ENCODE measurements at regions not wholly inside any gene's neighbourhood (a gene's known extent, or its start where the extent isn't known, plus 50 kb on each side); places are given as distances from the start of the nearest gene placed in this dataset.

DNA sequence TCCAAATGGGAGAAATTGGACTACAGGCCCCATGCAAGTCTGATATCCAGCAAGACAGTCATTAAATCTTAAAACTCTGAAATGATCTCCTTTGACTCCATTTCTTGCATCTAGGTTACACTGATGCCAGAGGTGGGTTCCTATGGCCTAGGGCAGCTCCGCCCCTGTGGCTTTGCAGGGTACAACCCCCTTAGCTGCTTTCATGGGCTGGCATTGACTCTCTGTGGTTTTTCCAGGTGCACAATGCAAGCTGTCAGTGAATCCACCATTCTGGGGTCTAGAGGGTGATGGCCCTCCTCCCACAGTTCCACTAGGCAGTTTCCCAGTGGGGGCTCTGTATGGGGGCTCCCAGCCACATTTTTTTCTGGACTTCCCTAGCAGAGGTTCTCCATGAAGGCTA lies 228.5 kb upstream of the ADAMTS3 start:
- Mint-ChIP-seq H3K27ac (no peak overlapping the region), H3K9me3 (peaks cover 8% of the 10 kb centered on the region), H3K4me3 (no peak overlapping the region), H3K36me3 (ENCODE audit: low read depth) (no peaks in the 10 kb centered on the region), H3K4me1 (no peaks in the 10 kb centered on the region), H3K27me3 (ENCODE audit: low read depth) (peaks cover 4% of the 10 kb centered on the region)
- TF ChIP-seq CTCF (IDR thresholded peaks at IDR 0.05; ENCODE audit: unreplicated experiment in 3 of 3), result no peak

GRCh38 chr4:72791054-72791453 lies 222.0 kb upstream of the ADAMTS3 start:
- TF ChIP-seq CTCF (IDR thresholded peaks at IDR 0.05; ENCODE audit: unreplicated experiment in 3 of 3), result no peak
- no peak overlapping the region for H3K27ac Mint-ChIP-seq
- H3K36me3 Mint-ChIP-seq (ENCODE audit: low read depth), result no peaks in the 10 kb centered on the region
- peaks cover 4% of the 10 kb centered on the region for H3K9me3 Mint-ChIP-seq
- H3K4me1 Mint-ChIP-seq, result no peaks in the 10 kb centered on the region
- H3K27me3 Mint-ChIP-seq (ENCODE audit: low read depth), result no peaks in the 10 kb centered on the region
- no peak overlapping the region for H3K4me3 Mint-ChIP-seq

GRCh38 chr4:72786401-72786990 lies 217.5 kb upstream of the ADAMTS3 start:
- H3K4me1 Mint-ChIP-seq, result no peaks in the 10 kb centered on the region
- no peaks in the 10 kb centered on the region for H3K9me3 Mint-ChIP-seq
- peaks cover 5% of the 10 kb centered on the region for H3K27me3 Mint-ChIP-seq (ENCODE audit: low read depth)
- no peaks in the 10 kb centered on the region for H3K36me3 Mint-ChIP-seq (ENCODE audit: low read depth)
- no peak overlapping the region for H3K27ac Mint-ChIP-seq
- no peak for TF ChIP-seq CTCF (IDR thresholded peaks at IDR 0.05; ENCODE audit: unreplicated experiment in 3 of 3)
- H3K4me3 Mint-ChIP-seq, result no peak overlapping the region

- Mint-ChIP-seq H3K4me1 (no peaks in the 10 kb centered on the region), H3K9me3 (no peaks in the 10 kb centered on the region), H3K36me3 (ENCODE audit: low read depth) (no peaks in the 10 kb centered on the region), H3K27me3 (ENCODE audit: low read depth) (peaks cover 5% of the 10 kb centered on the region), H3K4me3 (no peak overlapping the region), H3K27ac (no peak overlapping the region)
- no peak for TF ChIP-seq CTCF (IDR thresholded peaks at IDR 0.05; ENCODE audit: unreplicated experiment in 3 of 3)
Observed at GRCh38 chr4:72779241-72779640, 210.2 kb upstream of the ADAMTS3 start.

GRCh38 chr4:72777436-72777835 lies 208.4 kb upstream of the ADAMTS3 start:
- Mint-ChIP-seq H3K4me1 (no peaks in the 10 kb centered on the region), H3K36me3 (ENCODE audit: low read depth) (no peaks in the 10 kb centered on the region), H3K4me3 (no peak overlapping the region), H3K9me3 (no peaks in the 10 kb centered on the region), H3K27me3 (ENCODE audit: low read depth) (no peaks in the 10 kb centered on the region), H3K27ac (no peak overlapping the region)
- TF ChIP-seq CTCF (IDR thresholded peaks at IDR 0.05; ENCODE audit: unreplicated experiment in 3 of 3), result no peak

DNA sequence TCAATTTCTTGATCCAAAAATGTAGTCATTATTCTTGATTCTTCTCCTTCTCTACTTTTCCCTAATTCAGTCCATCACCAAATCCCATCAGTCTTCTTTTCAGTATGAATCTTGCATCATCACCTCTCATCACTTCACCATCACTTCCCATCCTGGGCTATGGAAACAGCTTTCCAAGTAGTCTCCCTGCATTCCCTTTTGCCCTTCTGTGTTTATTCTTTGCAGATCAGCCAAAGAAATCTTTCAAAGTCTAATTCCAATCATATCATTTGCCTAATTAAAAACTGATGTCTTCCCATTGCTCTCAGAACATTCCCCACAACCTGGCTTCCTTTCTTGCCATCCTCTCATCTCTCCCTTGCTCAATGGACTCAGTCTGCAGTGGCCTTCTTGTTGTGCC lies 201.7 kb upstream of the ADAMTS3 start:
- Mint-ChIP-seq H3K27ac (no peak overlapping the region), H3K4me1 (no peaks in the 10 kb centered on the region), H3K27me3 (ENCODE audit: low read depth) (no peaks in the 10 kb centered on the region), H3K9me3 (no peaks in the 10 kb centered on the region), H3K4me3 (no peak overlapping the region), H3K36me3 (ENCODE audit: low read depth) (no peaks in the 10 kb centered on the region)
- no peak for TF ChIP-seq CTCF (IDR thresholded peaks at IDR 0.05; ENCODE audit: unreplicated experiment in 3 of 3)

All from nephron (organoid).